ENCODE measurements at regions not wholly inside any gene's neighbourhood (a gene's known extent, or its start where the extent isn't known, plus 50 kb on each side); places are given as distances from the start of the nearest gene placed in this dataset.
"Not testable (repeated sequence)": the region's sequence is repeated elsewhere in the genome, so short reads cannot be mapped to it uniquely, and the experiment has no call there.

GRCh38 chr5:34154988-34155387 is 112.0 kb upstream of the C1QTNF3 start:
- not testable (repeated sequence) for ATAC-seq (ENCODE audit: insufficient read depth, low FRiP score); H3K9me3 ChIP-seq (ENCODE audit: control insufficient read depth in 4 of 4, insufficient read depth in 3 of 4, low read length in 3 of 4); H3K27ac ChIP-seq (ENCODE audit: low read depth in 1 of 2, low read length in 1 of 2); DNase-seq; H3K4me3 ChIP-seq; H3K27me3 ChIP-seq (ENCODE audit: control insufficient read depth in 3 of 3, insufficient read depth in 3 of 3, low read length in 2 of 3); H3K4me1 ChIP-seq (ENCODE audit: control insufficient read depth in 5 of 5, insufficient read depth in 5 of 5, low read length in 5 of 5); H3K36me3 ChIP-seq (ENCODE audit: control insufficient read depth in 4 of 4, insufficient read depth in 4 of 4, low read length in 4 of 4); H3K9ac ChIP-seq (ENCODE audit: insufficient read depth in 1 of 2, low read length in 2 of 2)
- WGBS, 2 donors = 62 to 75% methylated on average over 4 of the region's 4 CpGs

GRCh38 chr5:34156703-34157414 is 113.8 kb upstream of the C1QTNF3 start:
- 94 to 97% methylated on average over 4 of the region's 4 CpGs for WGBS, 2 donors
- H3K4me3 ChIP-seq; H3K27me3 ChIP-seq (ENCODE audit: control insufficient read depth in 3 of 3, insufficient read depth in 3 of 3, low read length in 2 of 3); ATAC-seq (ENCODE audit: insufficient read depth, low FRiP score); H3K27ac ChIP-seq (ENCODE audit: low read depth in 1 of 2, low read length in 1 of 2); DNase-seq; H3K4me1 ChIP-seq (ENCODE audit: control insufficient read depth in 5 of 5, insufficient read depth in 5 of 5, low read length in 5 of 5); H3K9me3 ChIP-seq (ENCODE audit: control insufficient read depth in 4 of 4, insufficient read depth in 3 of 4, low read length in 3 of 4); H3K9ac ChIP-seq (ENCODE audit: insufficient read depth in 1 of 2, low read length in 2 of 2); H3K36me3 ChIP-seq (ENCODE audit: control insufficient read depth in 4 of 4, insufficient read depth in 4 of 4, low read length in 4 of 4): not testable (repeated sequence)

- not testable (repeated sequence) for H3K27ac ChIP-seq (ENCODE audit: low read depth in 1 of 2, low read length in 1 of 2); H3K9me3 ChIP-seq (ENCODE audit: control insufficient read depth in 4 of 4, insufficient read depth in 3 of 4, low read length in 3 of 4); H3K27me3 ChIP-seq (ENCODE audit: control insufficient read depth in 3 of 3, insufficient read depth in 3 of 3, low read length in 2 of 3); H3K9ac ChIP-seq (ENCODE audit: insufficient read depth in 1 of 2, low read length in 2 of 2); H3K4me1 ChIP-seq (ENCODE audit: control insufficient read depth in 5 of 5, insufficient read depth in 5 of 5, low read length in 5 of 5); DNase-seq; ATAC-seq (ENCODE audit: insufficient read depth, low FRiP score); H3K4me3 ChIP-seq; H3K36me3 ChIP-seq (ENCODE audit: control insufficient read depth in 4 of 4, insufficient read depth in 4 of 4, low read length in 4 of 4)
- 98 to 99% methylated on average over 4 of the region's 4 CpGs for WGBS, 2 donors
These were observed 117.9 kb upstream of the C1QTNF3 start for GRCh38 chr5:34160904-34161303.

GRCh38 chr5:34171398-34171797 is 128.4 kb upstream of the C1QTNF3 start:
- not testable (repeated sequence) for H3K27ac ChIP-seq (ENCODE audit: low read depth in 1 of 2, low read length in 1 of 2); H3K27me3 ChIP-seq (ENCODE audit: control insufficient read depth in 3 of 3, insufficient read depth in 3 of 3, low read length in 2 of 3); H3K4me3 ChIP-seq; H3K36me3 ChIP-seq (ENCODE audit: control insufficient read depth in 4 of 4, insufficient read depth in 4 of 4, low read length in 4 of 4); DNase-seq; H3K9me3 ChIP-seq (ENCODE audit: control insufficient read depth in 4 of 4, insufficient read depth in 3 of 4, low read length in 3 of 4); H3K4me1 ChIP-seq (ENCODE audit: control insufficient read depth in 5 of 5, insufficient read depth in 5 of 5, low read length in 5 of 5); H3K9ac ChIP-seq (ENCODE audit: insufficient read depth in 1 of 2, low read length in 2 of 2); ATAC-seq (ENCODE audit: insufficient read depth, low FRiP score)

- not testable (repeated sequence) for H3K27me3 ChIP-seq (ENCODE audit: control insufficient read depth in 3 of 3, insufficient read depth in 3 of 3, low read length in 2 of 3); ATAC-seq (ENCODE audit: insufficient read depth, low FRiP score); H3K9ac ChIP-seq (ENCODE audit: insufficient read depth in 1 of 2, low read length in 2 of 2); H3K36me3 ChIP-seq (ENCODE audit: control insufficient read depth in 4 of 4, insufficient read depth in 4 of 4, low read length in 4 of 4); H3K9me3 ChIP-seq (ENCODE audit: control insufficient read depth in 4 of 4, insufficient read depth in 3 of 4, low read length in 3 of 4); H3K4me3 ChIP-seq; DNase-seq; H3K27ac ChIP-seq (ENCODE audit: low read depth in 1 of 2, low read length in 1 of 2); H3K4me1 ChIP-seq (ENCODE audit: control insufficient read depth in 5 of 5, insufficient read depth in 5 of 5, low read length in 5 of 5)
- 85 to 92% methylated on average over 10 of the region's 10 CpGs for WGBS, 2 donors
These were observed 136.6 kb upstream of the C1QTNF3 start for GRCh38 chr5:34179453-34180190.

- not testable (repeated sequence) for DNase-seq; H3K27me3 ChIP-seq (ENCODE audit: control insufficient read depth in 3 of 3, insufficient read depth in 3 of 3, low read length in 2 of 3); H3K9me3 ChIP-seq (ENCODE audit: control insufficient read depth in 4 of 4, insufficient read depth in 3 of 4, low read length in 3 of 4); H3K27ac ChIP-seq (ENCODE audit: low read depth in 1 of 2, low read length in 1 of 2); H3K4me1 ChIP-seq (ENCODE audit: control insufficient read depth in 5 of 5, insufficient read depth in 5 of 5, low read length in 5 of 5); H3K36me3 ChIP-seq (ENCODE audit: control insufficient read depth in 4 of 4, insufficient read depth in 4 of 4, low read length in 4 of 4); H3K4me3 ChIP-seq; H3K9ac ChIP-seq (ENCODE audit: insufficient read depth in 1 of 2, low read length in 2 of 2); ATAC-seq (ENCODE audit: insufficient read depth, low FRiP score)
- 96% methylated on average over 9 of the region's 10 CpGs for WGBS, 2 donors
These were observed 137.2 kb upstream of the C1QTNF3 start for GRCh38 chr5:34180225-34180624.

GRCh38 chr5:34180940-34181614 is 138.1 kb upstream of the C1QTNF3 start:
- not testable (repeated sequence) for H3K27ac ChIP-seq (ENCODE audit: low read depth in 1 of 2, low read length in 1 of 2); H3K4me1 ChIP-seq (ENCODE audit: control insufficient read depth in 5 of 5, insufficient read depth in 5 of 5, low read length in 5 of 5); ATAC-seq (ENCODE audit: insufficient read depth, low FRiP score); H3K36me3 ChIP-seq (ENCODE audit: control insufficient read depth in 4 of 4, insufficient read depth in 4 of 4, low read length in 4 of 4); H3K9ac ChIP-seq (ENCODE audit: insufficient read depth in 1 of 2, low read length in 2 of 2); DNase-seq; H3K27me3 ChIP-seq (ENCODE audit: control insufficient read depth in 3 of 3, insufficient read depth in 3 of 3, low read length in 2 of 3); H3K4me3 ChIP-seq; H3K9me3 ChIP-seq (ENCODE audit: control insufficient read depth in 4 of 4, insufficient read depth in 3 of 4, low read length in 3 of 4)
- WGBS, 2 donors = 81 to 85% methylated on average over 9 of the region's 14 CpGs

- peaks cover 0 to 10% (median 2%) of the 10 kb centered on the region in 4 donors for H3K36me3 ChIP-seq (ENCODE audit: control insufficient read depth in 4 of 4, insufficient read depth in 4 of 4, low read length in 4 of 4)
- not testable (repeated sequence) for DNase-seq; H3K9me3 ChIP-seq (ENCODE audit: control insufficient read depth in 4 of 4, insufficient read depth in 3 of 4, low read length in 3 of 4); ATAC-seq (ENCODE audit: insufficient read depth, low FRiP score); H3K9ac ChIP-seq (ENCODE audit: insufficient read depth in 1 of 2, low read length in 2 of 2); H3K27me3 ChIP-seq (ENCODE audit: control insufficient read depth in 3 of 3, insufficient read depth in 3 of 3, low read length in 2 of 3); H3K27ac ChIP-seq (ENCODE audit: low read depth in 1 of 2, low read length in 1 of 2); H3K4me3 ChIP-seq; H3K4me1 ChIP-seq (ENCODE audit: control insufficient read depth in 5 of 5, insufficient read depth in 5 of 5, low read length in 5 of 5)
- WGBS, 2 donors = 98% methylated on average over 6 of the region's 6 CpGs
These were observed 142.0 kb upstream of the C1QTNF3 start for GRCh38 chr5:34185005-34185404.

All from lung (tissue), 9 donors.